GM19240 (cell line): ENCODE measurements at regions not wholly inside any gene's neighbourhood (a gene's known extent, or its start where the extent isn't known, plus 50 kb on each side); places are given as distances from the start of the nearest gene placed in this dataset.
A peak's percentile ranks its signal among the peaks of the same experiment; 100 is the strongest.

Source experiments
- DNase-seq: peaks from one replicate; pipeline ENCODE4 v3.0.0; 2011; ENCODE audit warnings: low spot score; ENCODE audit not compliant: insufficient read length

- DNase-seq: no peak
These were observed 898.8 kb downstream of the EPHA4 start for GRCh38 chr2:220673151-220673874.

- peak; percentile 6 for DNase-seq
These were observed 898.1 kb downstream of the EPHA4 start for GRCh38 chr2:220674033-220674432.

- no peak for DNase-seq
These were observed 895.4 kb downstream of the EPHA4 start for GRCh38 chr2:220676695-220677094.

- DNase-seq: no peak
These were observed 893.2 kb downstream of the EPHA4 start for GRCh38 chr2:220678943-220679342.

DNA sequence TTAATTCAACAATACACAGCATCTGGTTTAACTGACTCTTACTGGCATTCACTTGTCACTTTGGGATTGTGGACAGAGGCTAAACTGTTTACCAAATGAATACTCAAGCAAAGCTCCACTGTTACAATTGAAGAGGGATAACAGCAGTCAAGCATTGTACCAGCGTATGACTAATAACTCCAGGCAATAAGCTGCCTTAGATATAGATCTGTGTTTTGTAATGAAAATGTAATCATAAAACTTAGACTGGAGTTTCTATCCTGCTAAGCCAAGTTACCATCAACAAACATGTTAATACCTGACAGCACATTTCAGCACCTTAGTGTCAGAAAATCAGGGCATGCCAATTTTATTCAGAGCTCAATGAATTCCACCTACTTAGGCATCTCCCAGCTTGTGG lies 889.5 kb downstream of the EPHA4 start:
- no peak for DNase-seq

DNA sequence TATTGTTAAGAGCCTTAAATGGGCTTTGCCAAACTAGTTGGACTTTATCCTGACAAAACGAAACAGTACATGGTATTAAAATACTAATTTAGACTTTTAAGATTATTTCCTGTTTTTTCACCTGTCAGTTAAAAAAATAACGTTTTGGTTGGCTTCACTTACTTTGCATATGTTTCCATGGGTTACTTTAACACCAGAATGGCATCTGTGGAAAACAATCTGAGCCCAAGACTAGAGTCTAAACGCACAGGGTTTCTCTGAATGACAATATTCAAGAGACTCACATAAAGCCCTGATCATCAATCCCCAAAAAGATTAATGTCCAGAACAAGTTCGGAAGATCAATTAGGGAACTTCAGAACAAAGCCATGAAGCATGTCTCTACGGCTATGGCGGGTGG lies 888.0 kb downstream of the EPHA4 start:
- no peak for DNase-seq

- DNase-seq: peak; percentile 15
These were observed 884.8 kb downstream of the EPHA4 start for GRCh38 chr2:220687231-220687843.

- no peak for DNase-seq
These were observed 876.5 kb downstream of the EPHA4 start for GRCh38 chr2:220695397-220696279.

GRCh38 chr2:220696280-220696669 lies 875.8 kb downstream of the EPHA4 start:
- no peak for DNase-seq

DNA sequence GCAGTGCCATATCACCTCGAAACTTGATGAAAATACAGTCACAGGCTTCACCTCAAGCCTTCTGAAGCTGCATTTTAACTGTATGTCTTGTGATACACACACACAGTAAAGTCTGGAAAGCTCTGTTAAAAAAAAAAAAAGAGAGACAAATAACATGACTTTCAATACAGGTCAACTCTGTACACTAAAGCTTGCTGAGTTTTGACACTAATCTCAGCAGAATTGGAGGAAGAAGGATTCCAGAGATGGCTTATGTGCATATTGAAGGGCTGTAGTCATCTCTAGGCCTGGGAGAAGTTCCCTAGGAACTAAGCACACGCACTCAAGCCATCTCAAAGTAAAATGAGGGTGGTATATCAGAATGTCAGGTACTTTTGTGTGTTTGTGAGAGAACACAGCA lies 875.1 kb downstream of the EPHA4 start:
- DNase-seq: no peak

DNA sequence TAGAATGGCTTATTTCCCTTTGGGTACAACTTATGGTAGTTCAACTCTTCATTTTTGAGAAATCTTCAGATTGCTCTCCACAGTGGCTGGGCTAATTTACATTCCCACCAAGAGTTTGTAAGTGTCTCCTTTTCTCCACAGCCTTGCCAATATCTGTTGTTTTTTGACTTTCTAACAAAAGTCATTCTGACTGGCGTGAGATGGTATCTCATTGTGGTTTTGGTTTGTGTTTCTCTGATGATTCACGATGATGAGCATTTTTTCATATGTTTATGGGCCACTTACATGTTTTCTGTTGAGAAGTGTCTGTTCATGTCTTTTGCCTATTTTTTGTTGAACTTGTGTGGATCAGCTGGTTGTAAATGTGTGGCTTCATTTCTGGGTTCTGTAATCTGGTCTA lies 871.0 kb downstream of the EPHA4 start:
- no peak for DNase-seq

GRCh38 chr2:220703279-220703678 lies 868.8 kb downstream of the EPHA4 start:
- DNase-seq: no peak

GRCh38 chr2:220704081-220704480 lies 868.0 kb downstream of the EPHA4 start:
- DNase-seq: no peak

- DNase-seq: no peak
These were observed 867.3 kb downstream of the EPHA4 start for GRCh38 chr2:220704810-220705209.

DNA sequence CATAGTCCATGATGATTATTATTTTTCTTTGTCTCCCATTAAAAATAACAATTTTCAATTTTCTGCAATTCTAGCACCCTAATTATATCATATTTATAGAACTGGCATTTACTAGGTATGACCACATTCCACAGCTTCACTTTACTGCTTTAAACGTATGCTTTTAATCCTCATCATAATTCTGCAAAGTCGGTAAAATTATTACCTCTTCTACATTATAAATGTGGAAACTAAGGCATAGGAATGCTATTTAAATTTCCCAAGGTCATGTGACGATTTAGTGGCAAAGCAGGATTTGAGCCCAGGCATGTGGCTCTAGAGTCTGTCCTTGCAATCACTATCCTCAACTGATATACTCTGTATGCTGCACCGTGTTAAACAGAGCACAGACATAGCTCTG lies 866.4 kb downstream of the EPHA4 start:
- DNase-seq: no peak

DNA sequence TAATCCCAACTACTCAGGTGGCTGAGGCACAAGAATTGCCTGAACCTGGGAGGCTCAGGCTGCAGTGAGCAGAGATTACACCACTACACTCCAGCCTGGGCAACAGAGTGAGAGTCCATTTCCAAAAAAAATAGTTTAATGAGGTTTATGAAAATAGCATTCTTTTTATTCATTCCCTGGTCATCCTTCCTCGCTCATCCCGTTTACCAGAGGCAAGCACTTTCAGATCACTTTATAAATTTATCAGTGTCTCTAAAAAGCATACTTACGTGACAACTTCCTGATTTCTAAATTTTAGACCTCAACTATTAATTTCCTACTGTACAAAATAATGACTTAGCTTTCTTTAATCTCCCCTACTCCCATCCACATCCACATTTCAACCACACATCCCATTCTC lies 864.8 kb downstream of the EPHA4 start:
- DNase-seq: no peak

DNA sequence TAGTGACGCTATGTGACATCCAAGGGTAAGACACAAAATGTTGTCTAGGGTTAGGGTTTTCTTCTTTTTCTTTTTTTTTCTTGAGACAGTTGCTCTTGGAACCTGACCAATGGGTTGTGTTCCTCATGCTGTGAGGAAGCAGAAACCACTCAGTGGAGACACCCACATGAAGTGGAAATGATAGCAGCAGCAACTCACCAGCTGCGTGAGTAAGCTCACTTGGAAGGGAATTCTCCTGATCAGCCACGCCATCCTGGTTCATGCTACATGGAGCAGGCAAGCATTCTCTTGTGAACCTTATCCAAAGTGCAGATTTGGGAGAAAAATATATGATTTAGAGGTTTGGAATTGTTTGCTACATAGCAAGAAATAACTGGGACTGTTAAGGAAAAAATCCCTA lies 863.7 kb downstream of the EPHA4 start:
- no peak for DNase-seq

- DNase-seq: no peak
These were observed 854.8 kb downstream of the EPHA4 start for GRCh38 chr2:220717283-220717682.

GRCh38 chr2:220736778-220737177 lies 835.3 kb downstream of the EPHA4 start:
- DNase-seq: no peak

DNA sequence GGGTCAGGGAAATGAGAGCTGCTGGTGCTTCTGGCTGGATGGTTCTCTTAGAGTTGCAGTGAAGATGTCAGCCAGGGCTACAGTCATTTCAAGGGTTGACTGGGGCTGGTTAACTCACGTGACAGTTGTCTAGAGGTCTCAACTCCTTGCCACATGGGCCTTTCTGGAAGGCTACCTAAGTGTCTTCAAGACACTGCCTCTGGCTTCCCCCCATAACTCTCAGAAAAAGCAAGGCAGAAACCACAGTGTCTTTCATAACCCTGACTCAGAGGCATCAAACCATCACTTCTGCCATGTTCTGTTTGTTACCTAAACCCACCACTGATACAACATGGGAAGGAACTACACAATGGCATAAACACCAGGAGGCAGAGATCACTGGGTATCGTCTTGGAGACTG lies 828.9 kb downstream of the EPHA4 start:
- no peak for DNase-seq

- no peak for DNase-seq
These were observed 827.2 kb downstream of the EPHA4 start for GRCh38 chr2:220744861-220745260.

DNA sequence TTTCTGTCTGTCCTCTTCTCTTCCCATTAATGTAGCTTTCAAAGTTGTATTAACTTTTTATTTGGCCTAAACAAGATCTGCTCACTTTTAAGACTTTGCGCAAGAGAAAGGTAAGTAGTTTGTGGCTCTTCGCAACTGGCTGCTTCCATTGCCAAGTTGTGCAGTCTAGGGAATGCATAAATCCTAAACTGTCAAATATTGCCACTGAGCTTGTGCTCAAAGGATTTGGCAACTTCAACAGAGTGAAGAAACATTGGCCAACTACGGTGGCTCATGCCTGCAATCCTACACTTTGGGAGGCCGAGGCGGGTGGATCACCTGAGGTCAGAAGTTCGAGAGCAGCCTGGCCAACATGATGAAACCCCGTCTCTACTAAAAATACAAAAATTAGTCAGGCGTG lies 826.4 kb downstream of the EPHA4 start:
- no peak for DNase-seq
